ENCODE measurements at regions not wholly inside any gene's neighbourhood (a gene's known extent, or its start where the extent isn't known, plus 50 kb on each side); places are given as distances from the start of the nearest gene placed in this dataset.
"Not testable (repeated sequence)": the region's sequence is repeated elsewhere in the genome, so short reads cannot be mapped to it uniquely, and the experiment has no call there.

DNA sequence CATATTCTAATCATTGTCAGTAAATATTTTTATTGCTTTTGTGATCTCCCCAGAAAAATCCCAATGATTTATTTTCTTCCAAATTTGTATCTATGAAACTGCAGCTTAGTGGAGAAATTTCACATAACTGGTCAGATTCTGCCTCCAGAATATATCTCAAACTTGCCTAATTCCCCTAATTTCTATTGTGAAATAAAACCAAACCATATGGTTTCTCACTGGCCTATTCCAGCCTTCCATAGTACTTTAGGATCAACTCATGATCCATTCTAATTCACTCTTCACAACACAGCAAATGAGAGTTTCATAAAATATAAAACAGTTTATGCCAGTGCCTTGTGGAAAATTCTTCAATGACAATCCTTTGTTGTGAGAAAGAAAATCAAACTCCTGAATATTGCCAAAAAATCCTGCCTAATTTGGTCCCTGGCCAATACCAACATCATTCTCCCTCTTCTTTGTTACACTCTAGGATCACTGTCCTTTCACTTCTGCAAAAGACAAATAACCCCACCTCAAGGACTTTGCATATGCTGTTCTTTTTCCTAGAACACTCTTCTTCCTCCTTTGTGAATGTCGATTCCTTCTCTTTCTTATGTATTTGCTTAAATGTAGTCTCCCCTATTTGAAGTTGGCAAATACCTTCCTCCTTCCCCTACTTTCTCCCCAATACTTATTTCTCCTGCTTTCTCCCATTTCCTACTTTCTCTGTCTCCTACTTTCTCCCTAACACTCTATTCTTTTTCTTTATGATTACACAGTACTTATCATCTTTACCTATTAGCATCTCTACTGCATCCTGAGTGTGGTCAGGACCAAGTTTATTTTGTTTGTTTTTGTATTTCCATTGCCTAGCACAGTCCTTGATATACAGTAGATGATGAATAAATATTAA is 587.5 kb downstream of the RFPL4B start:
- DNase-seq (ENCODE audit: low read depth): no peak

DNA sequence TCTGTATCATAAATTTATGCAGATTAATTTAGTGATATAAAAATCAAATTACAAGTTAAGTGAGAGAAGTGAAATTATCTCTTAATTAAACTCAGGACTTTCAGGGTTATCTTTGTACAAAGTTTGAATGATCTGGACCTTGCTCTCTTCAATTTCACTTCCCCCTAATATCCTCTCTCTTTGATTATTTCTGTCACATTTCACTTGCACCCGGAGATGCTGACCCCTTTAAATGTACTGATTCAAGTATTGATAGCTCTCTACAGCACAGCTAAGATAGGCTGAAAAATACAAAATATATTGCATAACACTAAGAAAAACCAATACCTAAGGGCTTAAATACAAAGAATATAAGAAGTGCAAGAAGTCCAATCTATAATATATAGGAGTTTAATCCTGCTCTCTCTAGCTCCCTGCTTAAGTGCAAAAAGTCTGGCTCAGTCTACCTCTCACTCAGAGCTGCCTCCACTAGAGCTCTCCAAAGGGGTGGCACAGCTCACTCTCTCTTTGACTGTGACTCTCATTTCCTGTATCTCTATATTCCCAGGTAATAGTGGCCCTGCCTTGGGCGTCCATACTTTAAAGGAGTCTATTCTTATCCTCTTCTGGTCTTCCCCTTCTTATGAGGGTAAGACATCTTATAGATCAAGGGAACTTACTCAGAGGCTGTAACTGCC is 588.4 kb downstream of the RFPL4B start:
- DNase-seq (ENCODE audit: low read depth): no peak

DNA sequence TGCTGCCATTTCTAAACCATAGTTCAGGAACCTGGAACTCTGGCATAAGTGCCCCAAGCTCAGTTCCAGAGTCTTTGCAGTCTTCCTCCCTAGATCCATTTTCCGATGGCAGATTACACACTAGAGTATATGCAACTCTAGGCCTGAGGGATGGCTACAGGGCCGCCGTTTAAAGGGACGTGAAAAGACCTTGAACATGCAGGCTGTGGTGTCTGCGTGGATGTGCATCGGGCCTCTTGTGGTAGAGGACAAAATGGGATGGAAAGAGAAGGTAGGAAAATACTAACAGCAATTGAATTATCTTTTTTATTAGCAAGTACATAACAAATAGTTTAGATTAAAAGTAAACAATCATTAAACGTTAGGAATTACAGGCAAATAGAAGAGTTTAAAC is 588.9 kb downstream of the RFPL4B start:
- DNase-seq (ENCODE audit: low read depth): no peak

DNA sequence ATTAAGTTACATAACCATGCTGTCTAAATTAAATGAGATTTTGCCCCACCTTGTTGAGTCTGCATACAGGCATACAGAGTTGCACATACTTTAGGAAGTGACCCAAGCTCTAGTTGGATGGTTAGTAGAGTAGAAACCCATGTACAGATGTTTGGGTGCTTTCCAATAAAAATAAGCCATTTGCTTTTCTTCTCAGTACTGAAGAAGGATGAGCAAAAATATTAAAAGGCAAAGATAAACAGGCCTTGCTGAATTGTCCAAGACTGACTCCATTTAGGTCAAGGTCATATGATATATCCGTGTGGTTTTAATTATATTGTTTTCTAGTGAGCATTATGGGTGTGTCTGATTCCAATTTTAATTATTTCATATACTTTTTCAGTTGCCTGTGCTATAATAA is 589.4 kb downstream of the RFPL4B start:
- no peak for DNase-seq (ENCODE audit: low read depth)

DNA sequence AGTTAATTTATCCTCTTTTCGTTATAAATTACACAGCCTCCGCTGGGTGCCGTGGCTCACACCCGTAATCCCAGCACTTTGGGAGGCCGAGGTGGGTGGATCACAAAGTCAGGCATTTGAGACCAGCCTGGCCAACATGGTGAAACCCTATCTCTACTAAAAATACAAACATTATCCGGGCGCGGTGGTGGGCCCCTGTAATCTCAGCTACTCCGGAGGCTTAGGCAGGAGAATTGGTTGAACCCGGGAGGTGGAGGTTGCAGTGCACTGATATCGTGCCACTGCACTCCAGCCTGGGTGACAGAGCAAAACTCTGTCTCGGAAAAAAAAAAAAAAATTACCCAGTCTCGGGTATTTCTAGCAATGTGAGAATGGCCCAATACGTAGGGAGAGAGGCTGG is 590.6 kb downstream of the RFPL4B start:
- not testable (repeated sequence) for DNase-seq (ENCODE audit: low read depth)

DNA sequence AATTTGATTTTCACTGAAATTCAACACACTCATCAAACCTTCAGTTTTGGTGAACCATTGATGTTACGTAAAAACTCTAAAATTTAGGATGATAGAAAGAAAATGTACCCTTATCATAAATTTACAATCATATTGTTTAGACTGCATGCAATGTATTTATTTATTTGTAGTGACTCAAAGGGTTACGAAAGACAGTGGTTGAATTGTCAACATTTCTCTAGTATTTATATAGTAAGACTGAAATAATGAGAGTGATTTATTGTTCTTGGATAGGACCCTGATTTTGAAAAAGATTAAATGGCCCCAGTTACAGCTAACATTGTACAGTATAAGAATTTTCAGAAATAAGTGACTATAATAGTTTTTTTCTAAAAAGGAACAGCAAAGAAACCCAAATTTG is 591.5 kb downstream of the RFPL4B start:
- no peak for DNase-seq (ENCODE audit: low read depth)

DNA sequence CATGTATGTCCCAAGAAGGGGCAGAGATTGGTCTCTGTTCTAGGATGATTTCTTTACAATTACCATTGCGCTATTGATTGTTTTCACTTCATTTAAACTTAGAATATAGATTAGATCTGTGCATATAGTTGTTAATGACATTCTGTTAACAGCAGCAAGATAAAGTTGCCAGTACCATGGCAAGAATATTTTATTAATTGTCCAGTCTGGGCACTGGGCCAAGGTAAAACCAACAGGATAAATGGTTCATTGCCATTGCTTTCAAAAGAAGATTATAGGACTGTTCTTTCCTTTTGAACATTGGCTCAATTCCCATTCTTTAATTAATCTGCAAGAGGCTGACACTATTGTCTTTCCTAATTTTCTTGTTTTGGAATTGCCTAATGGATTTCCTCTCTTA is 592.4 kb downstream of the RFPL4B start:
- DNase-seq (ENCODE audit: low read depth): no peak

DNA sequence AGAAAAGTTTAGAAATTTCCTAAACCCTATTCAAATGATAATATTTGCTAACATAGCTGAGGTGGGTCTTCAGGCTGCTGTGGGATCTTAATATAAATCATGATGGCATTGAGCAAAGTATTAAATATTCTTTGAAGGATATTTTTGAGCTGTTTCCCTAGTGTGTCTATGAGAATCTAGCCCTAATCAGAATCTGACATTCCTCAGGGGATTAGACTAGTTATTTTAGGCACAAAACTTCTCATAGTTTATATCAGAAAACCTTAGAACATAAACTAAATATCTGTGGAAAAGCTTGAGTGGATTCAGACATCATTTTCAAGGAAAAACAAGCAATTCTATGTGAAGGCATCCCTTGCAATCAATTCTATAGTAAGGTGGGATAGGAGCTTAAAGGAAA is 594.5 kb downstream of the RFPL4B start:
- DNase-seq (ENCODE audit: low read depth): no peak

DNA sequence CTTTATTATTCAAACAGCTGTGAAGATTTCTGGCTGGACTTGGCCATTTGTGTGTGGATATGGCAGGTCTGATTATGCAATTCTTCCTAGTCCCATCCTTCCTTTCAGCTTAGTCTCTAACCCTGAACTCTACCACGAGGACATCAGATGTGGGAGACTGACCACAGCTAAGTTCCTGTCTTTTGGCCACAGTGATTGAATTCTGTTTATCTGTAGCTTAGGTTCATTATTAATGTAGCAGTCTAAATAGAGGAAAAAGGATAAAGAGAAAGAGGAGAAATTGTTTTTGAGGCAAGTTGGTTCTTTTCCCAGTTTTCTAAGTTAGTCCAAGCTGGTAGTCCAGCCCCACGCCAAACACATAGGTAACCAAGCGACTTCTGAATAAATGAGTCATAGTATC is 598.9 kb downstream of the RFPL4B start:
- DNase-seq (ENCODE audit: low read depth): no peak

DNA sequence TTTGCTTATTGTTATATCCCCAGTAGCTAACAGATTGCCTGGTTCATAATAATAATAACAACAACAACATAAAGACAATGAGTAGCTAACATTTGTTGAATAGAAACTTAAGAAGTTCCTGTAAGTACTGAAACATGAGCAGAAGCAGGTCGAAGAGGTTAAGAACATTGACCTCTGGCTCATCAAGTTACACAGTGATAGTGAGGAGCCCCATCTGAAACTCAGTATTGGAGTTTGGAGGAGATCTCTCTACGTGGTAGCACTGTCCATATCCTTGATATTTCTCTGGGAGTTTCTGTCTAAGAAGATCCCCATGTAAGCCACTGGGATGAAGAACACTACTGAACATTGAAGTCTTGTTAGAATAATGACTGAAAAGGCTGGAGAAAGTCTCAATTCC is 600.4 kb downstream of the RFPL4B start:
- DNase-seq (ENCODE audit: low read depth): no peak

DNA sequence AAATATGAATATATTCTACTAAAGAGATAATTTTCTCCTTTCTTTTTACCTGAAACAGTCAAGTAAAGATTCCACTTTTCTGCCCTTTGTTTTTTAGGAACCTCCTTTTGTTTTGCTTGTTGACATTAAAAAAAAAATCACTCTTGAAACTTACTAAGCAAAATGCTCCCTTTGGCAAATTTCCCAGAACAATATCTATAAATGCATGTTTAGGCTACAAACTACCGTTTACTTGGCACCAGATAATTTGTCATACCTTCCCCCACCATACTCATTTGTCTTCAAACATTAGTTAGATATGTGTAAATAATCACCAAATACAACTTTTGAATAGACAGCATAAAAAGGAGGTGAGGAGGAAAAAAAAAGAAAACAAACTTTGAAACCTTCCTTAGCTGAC is 604.7 kb downstream of the RFPL4B start:
- no peak for DNase-seq (ENCODE audit: low read depth)

DNA sequence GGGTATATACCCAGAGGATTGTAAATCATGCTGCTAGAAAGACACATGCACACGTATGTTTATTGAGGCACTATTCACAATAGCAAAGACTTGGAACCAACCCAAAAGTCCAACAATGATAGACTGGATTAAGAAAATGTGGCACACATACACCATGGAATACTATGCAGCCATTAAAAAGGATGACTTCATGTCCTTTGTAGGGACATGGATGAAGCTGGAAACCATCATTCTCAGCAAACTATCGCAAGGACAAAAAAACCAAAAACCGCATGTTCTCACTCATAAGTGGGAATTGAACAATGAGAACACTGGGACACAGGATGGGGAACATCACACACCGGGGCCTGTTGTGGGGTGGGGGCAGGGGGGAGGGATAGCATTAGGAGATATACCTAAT is 608.6 kb downstream of the RFPL4B start:
- DNase-seq (ENCODE audit: low read depth): not testable (repeated sequence)

DNA sequence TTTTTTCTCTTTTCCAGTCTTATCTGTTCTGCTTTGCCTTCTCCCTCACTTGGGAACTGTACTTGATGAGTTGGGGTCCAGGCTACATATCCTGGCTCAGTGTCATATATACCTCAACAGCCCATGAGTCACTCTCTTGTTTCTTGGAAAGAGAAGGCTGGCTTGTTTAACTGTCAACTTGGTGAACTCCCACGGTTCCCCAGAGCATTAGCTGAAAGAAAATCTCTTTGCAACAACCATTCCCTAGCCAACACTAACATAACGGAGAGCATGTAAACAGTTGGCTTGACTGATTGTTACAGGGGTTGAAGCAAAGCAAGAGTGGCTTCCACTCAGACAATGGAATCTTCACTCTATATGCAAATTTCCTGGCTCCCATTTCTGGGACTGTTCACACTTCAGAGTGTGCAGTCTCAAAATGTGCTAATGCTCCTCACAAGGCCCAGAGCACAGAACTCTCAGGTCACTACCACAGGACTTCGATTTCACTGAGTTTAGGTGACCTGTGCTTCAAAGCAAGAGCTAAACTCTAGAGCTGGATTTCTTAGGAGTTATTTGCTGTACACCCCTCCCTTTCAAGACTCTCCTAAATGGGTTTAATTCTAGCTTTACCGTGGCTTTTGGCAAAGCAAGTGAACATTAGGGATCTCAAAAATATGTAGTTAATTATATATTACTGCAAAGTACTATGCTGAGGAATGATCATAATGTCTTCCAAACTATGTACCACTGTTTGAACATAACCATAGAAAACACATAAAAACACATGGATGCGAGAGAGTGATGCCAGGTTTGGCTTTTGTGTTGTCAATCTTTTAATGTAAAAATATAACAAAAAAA is 609.8 kb downstream of the RFPL4B start:
- DNase-seq (ENCODE audit: low read depth): peak; percentile 48

DNA sequence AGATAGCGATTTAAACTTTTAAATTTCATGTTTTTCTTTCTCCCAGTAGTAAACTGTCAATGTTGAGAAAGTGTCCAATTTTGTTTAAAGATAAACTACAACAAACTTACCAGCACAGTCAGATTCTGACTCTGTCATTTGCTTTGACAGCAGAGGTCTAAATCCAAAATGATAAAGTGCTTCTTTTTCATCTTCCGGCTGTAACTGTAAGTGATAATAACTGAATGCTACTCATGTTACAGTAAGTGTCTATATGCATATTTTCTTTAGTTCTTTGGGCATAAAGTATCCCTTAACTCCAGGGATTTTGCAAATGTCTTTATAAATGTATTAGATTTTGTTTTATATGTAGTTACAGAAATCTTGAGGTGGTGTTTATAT is 610.4 kb downstream of the RFPL4B start:
- no peak for DNase-seq (ENCODE audit: low read depth)

DNA sequence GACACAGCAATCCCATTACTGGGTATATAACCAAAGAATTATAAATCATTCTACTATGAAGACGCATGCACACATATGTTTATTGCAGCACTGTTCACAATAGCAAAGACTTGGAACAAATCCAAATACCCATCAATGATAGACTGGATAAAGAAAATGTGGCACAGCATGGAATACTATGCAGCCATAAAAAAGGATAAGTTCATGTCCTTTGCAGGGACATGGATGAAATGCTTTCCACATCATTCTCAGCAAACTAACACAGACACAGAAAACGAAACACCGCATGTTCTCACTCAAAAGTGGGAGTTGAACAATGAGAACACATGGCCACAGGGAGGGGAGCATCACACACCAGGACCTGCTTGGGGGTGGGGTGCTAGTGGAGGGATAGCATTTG is 613.0 kb downstream of the RFPL4B start:
- not testable (repeated sequence) for DNase-seq (ENCODE audit: low read depth)

DNA sequence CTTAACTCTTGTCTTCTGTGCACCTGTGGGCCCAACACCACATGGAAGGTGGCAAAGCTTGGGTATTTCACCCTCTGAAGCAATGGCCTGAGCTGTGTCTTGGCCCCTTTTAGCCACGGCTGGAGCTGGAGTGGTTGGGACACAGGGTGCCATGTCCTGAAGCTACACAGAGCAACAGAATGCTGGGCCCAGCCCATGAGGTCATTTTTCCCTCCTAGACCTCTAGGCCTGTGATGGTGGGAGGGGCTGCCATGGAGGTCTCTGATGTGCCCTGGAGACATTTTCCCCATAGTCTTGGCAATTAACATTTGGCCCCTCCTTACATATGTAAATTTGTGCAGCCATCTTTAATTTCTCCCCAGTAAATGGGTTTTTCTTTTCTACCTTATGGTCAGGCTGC is 620.8 kb downstream of the RFPL4B start:
- no peak for DNase-seq (ENCODE audit: low read depth)

DNA sequence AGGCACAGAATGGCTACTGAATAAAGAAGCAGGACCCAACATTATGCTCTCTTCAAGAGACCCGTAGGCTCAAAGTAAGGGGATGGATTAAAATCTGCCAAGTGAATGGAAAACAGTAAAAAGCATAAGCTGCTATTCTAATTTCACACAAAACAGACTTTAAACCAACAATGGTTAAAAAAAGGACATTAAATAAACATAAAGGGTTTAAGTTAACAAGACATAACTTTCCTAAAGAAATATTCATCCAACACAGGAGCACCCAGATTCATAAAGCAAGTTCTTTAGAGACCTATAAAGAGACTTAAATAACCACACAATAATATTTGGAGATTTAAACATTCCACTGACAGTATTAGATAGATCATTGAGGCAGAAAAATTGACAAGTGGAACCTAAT is 624.5 kb downstream of the RFPL4B start:
- DNase-seq (ENCODE audit: low read depth): no peak

DNA sequence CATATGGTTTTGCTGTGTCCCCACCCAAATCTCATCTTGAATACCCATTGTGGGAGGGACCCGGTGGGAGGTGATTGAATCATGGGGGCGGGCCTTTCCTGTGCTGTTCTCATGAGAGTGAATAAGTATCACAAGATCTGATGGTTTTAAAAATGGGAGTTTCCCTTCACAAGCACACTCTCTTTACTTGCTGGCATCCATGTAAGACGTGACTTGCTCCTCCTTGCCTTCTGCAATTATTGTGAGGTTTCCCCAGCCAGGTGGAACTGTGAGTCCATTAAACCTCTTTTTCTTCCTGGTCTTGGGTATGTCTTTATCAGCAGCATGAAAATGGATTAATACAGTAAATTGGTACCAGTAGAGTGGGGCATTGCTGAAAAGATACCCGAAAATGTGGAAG is 627.8 kb downstream of the RFPL4B start:
- DNase-seq (ENCODE audit: low read depth): not testable (repeated sequence)

DNA sequence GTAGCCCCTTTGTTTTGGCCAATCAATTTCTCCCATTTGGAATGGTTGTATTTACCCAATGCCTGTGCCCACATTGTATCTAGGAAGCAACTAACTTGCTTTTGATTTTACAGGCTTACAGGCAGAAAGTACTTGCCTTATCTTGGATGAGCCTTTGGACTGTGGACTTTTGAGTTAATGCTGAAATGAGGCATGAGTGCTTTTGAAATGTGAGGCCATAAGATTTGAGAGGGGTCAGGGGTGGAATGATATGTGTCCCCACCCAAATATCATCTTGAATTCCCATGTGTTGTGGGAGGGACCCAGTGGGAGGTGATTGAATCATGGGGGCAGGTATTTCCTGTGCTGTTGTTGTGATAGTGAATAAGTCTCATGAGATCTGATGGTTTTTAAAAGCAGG is 629.4 kb downstream of the RFPL4B start:
- DNase-seq (ENCODE audit: low read depth): not testable (repeated sequence)

DNA sequence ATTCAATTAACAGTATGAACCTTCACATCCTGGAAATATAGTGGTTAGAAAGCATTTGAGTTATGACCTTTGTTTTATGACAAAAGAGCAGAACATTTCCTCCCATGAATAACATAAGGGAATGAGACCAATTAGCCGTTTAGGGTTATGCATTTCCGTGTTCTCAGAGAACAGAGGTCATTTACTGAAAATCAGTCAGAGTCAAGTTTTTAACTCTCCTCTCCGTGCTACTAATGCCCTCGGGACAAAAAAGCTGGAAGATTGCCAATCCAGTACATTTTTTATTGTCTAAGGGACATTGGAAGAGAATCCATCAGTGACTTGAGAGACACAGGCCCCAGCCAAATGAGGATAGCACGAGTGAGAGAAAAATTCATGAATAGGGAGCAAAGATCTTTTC is 632.7 kb downstream of the RFPL4B start:
- peak; percentile 70 for DNase-seq (ENCODE audit: low read depth)

DNA sequence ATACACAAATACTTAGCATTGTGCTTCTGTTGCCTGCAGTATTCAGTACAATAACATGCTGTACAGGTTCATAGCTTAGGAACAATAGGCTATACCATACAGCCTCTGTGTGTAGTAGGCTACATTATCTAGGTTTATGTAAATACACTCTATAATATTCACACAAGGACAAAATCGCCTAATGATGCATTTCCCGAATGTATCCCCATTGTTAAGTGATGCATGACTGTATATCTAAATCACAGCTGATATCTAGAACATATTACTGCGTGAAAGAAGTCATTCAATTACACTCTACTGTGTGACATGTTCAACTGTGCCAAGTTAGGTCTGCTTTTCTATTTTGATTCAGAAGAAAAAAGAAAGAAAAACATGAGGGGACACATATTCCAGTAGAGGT is 633.5 kb downstream of the RFPL4B start:
- no peak for DNase-seq (ENCODE audit: low read depth)

DNA sequence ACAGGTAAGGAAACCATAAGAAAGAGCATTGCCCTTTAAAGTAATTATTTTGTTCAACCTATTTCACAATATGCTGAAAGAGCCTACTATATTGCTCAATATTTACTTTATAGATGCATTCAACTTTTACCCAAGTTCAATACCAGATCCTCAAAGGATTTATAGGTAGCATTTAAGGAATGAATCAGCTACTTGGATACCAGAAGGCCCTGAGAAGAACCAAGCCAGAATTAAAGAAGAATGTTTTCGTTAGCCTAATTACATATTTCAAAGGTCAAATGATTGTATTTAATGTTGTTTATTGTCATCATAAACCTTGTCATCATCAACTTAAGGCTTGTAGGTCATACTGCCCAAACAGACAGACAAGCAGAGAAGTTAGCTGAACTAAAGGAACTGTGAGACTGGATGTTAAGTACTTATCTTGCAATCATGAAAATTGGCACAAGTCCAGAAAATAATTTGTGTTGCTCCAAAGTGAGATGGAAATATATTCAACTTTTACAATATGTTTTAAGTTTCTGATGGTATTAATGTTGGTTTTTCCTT is 636.7 kb downstream of the RFPL4B start:
- DNase-seq (ENCODE audit: low read depth): no peak

Measured in GM04504 (cell line).